ENCODE measurements at regions not wholly inside any gene's neighbourhood (a gene's known extent, or its start where the extent isn't known, plus 50 kb on each side); places are given as distances from the start of the nearest gene placed in this dataset.

GRCh38 chr17:73933164-73933766 lies 270.2 kb upstream of the RPL38 start:
- no peak for DNase-seq (ENCODE audit: low read depth)

- DNase-seq (ENCODE audit: low read depth), result no peak
Measured at GRCh38 chr17:73933871-73934270, 269.6 kb upstream of the RPL38 start.

GRCh38 chr17:73934696-73935095 lies 268.8 kb upstream of the RPL38 start:
- no peak for DNase-seq (ENCODE audit: low read depth)

GRCh38 chr17:73936908-73937627 lies 266.4 kb upstream of the RPL38 start:
- no peak for DNase-seq (ENCODE audit: low read depth)

GRCh38 chr17:73938706-73939105 lies 264.8 kb upstream of the RPL38 start:
- no peak for DNase-seq (ENCODE audit: low read depth)

GRCh38 chr17:73939806-73940205 lies 263.7 kb upstream of the RPL38 start:
- no peak for DNase-seq (ENCODE audit: low read depth)

- no peak for DNase-seq (ENCODE audit: low read depth)
Measured at GRCh38 chr17:73940511-73940910, 263.0 kb upstream of the RPL38 start.

GRCh38 chr17:73941919-73942530 lies 261.5 kb upstream of the RPL38 start:
- no peak for DNase-seq (ENCODE audit: low read depth)

GRCh38 chr17:73942703-73943415 lies 260.6 kb upstream of the RPL38 start:
- DNase-seq (ENCODE audit: low read depth), result no peak

GRCh38 chr17:73943416-73944110 lies 259.9 kb upstream of the RPL38 start:
- no peak for DNase-seq (ENCODE audit: low read depth)

- DNase-seq (ENCODE audit: low read depth), result no peak
Measured at GRCh38 chr17:73944366-73944765, 259.1 kb upstream of the RPL38 start.

GRCh38 chr17:73947281-73947965 lies 256.1 kb upstream of the RPL38 start:
- DNase-seq (ENCODE audit: low read depth), result no peak

GRCh38 chr17:73947966-73948355 lies 255.5 kb upstream of the RPL38 start:
- DNase-seq (ENCODE audit: low read depth), result no peak

GRCh38 chr17:73949903-73950592 lies 253.4 kb upstream of the RPL38 start:
- DNase-seq (ENCODE audit: low read depth), result no peak

- no peak for DNase-seq (ENCODE audit: low read depth)
Measured at GRCh38 chr17:73950593-73950914, 252.9 kb upstream of the RPL38 start.

GRCh38 chr17:73952082-73952479 lies 251.4 kb upstream of the RPL38 start:
- DNase-seq (ENCODE audit: low read depth), result no peak

- DNase-seq (ENCODE audit: low read depth), result no peak
Measured at GRCh38 chr17:73952480-73953205, 250.8 kb upstream of the RPL38 start.

GRCh38 chr17:73953206-73954033 lies 250.1 kb upstream of the RPL38 start:
- DNase-seq (ENCODE audit: low read depth), result no peak

GRCh38 chr17:73954951-73955350 lies 248.5 kb upstream of the RPL38 start:
- no peak for DNase-seq (ENCODE audit: low read depth)

- DNase-seq (ENCODE audit: low read depth), result no peak
Measured at GRCh38 chr17:73955616-73956015, 247.9 kb upstream of the RPL38 start.

All from HS-27A (cell line).